ENCODE measurements at regions not wholly inside any gene's neighbourhood (a gene's known extent, or its start where the extent isn't known, plus 50 kb on each side); places are given as distances from the start of the nearest gene placed in this dataset.
"Not testable (repeated sequence)": the region's sequence is repeated elsewhere in the genome, so short reads cannot be mapped to it uniquely, and the experiment has no call there.

DNA sequence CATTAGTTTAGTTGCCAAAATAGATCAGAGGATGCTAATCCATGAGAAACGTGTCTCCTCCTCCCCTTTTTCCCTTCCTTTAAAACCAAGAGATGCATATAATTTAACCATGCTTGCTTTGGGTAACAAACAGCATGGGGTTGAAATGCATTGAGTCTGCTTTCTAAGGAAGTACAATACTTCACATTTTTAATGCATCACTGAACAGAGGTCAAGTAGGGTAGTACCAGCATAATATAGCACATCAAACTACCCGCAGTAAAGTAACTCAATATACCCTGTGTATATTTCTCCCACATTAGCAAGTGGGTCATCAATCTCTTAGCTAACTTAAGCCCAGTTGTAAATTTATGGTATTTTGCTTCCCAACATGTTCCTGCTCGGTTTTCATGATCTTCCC, 239.3 kb upstream of the SEMA3C start:
- DNase-seq: no peak
- no peak overlapping the region for H3K4me3 ChIP-seq
- TF ChIP-seq POLR2A (IDR thresholded peaks at IDR 0.05): no peak
- TF ChIP-seq, protein P1, sequence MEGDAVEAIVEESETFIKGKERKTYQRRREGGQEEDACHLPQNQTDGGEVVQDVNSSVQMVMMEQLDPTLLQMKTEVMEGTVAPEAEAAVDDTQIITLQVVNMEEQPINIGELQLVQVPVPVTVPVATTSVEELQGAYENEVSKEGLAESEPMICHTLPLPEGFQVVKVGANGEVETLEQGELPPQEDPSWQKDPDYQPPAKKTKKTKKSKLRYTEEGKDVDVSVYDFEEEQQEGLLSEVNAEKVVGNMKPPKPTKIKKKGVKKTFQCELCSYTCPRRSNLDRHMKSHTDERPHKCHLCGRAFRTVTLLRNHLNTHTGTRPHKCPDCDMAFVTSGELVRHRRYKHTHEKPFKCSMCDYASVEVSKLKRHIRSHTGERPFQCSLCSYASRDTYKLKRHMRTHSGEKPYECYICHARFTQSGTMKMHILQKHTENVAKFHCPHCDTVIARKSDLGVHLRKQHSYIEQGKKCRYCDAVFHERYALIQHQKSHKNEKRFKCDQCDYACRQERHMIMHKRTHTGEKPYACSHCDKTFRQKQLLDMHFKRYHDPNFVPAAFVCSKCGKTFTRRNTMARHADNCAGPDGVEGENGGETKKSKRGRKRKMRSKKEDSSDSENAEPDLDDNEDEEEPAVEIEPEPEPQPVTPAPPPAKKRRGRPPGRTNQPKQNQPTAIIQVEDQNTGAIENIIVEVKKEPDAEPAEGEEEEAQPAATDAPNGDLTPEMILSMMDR (IDR thresholded peaks at IDR 0.05): no peak
- H3K27me3 ChIP-seq: no peaks in the 10 kb centered on the region
- H3K4me1 ChIP-seq: no peaks in the 10 kb centered on the region
- H3K36me3 ChIP-seq: no peaks in the 10 kb centered on the region
- no peaks in the 10 kb centered on the region for H3K9me3 ChIP-seq
- no peak overlapping the region for H3K27ac ChIP-seq

DNA sequence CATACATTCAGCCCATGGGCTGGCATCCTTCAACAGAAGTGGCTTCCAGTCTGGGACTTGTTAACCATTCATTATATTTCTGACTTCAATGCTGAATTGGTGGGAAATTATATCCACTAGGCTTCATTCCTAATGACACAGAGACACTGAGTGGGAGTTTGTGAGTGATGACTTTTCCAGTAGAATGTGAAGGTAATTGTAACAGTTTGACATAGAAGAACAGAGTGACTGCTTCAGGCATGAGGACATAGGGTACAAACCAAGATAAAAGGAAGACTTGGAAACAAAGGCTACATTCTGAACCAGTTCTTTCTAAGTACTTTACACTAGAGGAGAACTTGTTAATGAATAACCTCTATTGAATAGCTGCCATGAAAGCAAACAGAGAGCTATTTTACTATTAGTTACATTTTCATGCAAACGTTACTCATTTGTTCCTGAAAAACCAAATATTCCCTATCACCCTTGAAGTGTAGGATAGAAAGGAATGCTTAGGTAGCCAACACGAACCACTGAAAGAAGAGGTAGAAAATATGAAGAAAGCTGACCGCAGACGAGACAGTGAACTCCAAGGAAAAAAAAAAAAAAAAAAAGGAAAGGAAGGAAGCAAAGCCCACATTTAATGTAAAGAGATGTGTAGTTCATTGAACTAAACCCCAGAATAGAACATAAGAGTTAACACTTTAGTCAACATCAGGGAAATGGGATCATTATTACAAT, 237.0 kb upstream of the SEMA3C start:
- H3K27ac ChIP-seq: no peak overlapping the region
- H3K27me3 ChIP-seq: no peaks in the 10 kb centered on the region
- H3K4me1 ChIP-seq: no peaks in the 10 kb centered on the region
- TF ChIP-seq, protein P1 (IDR thresholded peaks at IDR 0.05): no peak
- TF ChIP-seq POLR2A (IDR thresholded peaks at IDR 0.05): no peak
- H3K4me3 ChIP-seq: peak overlapping the region in 1 of 4 donors; percentile 23
- no peaks in the 10 kb centered on the region for H3K9me3 ChIP-seq
- DNase-seq: no peak
- no peaks in the 10 kb centered on the region for H3K36me3 ChIP-seq

DNA sequence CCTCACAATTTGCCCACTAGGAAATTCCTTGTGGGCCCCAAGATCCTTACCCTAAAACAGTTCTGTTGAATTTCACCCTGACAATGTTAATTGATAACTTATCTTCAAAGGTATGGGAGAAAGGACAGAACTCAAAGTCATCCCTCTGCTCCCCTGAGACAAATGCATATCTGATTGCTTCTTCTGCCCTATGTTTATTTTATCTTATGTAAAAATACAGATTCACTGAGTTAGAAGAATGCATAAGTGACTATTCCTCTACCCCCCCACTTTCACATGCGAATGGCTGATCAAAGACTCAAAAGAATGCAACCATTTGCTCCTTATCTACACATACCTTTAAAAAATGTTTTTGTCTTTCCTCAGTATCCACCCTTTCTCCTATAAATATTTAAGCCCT, 235.7 kb upstream of the SEMA3C start:
- H3K27ac ChIP-seq: no peak overlapping the region
- H3K4me1 ChIP-seq: no peaks in the 10 kb centered on the region
- H3K36me3 ChIP-seq: no peaks in the 10 kb centered on the region
- H3K9me3 ChIP-seq: no peaks in the 10 kb centered on the region
- DNase-seq: no peak
- H3K4me3 ChIP-seq: no peak overlapping the region
- H3K27me3 ChIP-seq: no peaks in the 10 kb centered on the region
- TF ChIP-seq POLR2A (IDR thresholded peaks at IDR 0.05): no peak
- TF ChIP-seq, protein P1 (IDR thresholded peaks at IDR 0.05): no peak

DNA sequence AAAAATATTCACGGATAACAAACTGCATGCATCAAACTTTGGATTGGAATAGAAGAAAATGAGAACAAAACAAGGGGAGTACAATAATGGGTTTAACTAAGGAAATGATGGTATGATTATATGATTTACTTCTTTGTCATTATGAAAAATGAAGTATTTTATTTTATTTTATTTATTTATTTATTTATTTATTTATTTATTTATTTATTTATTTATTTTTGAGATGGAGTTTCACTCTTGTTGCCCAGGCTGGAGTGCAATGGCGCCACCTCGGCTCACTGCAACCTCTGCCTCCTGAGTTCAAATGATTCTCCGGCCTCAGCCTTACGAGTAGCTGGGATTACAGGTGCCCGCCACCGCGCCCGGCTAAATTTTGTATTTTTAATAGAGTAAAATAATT, 234.1 kb upstream of the SEMA3C start:
- H3K36me3 ChIP-seq, H3K4me1 ChIP-seq, H3K4me3 ChIP-seq, H3K27ac ChIP-seq, H3K27me3 ChIP-seq, H3K9me3 ChIP-seq, DNase-seq: not testable (repeated sequence)

DNA sequence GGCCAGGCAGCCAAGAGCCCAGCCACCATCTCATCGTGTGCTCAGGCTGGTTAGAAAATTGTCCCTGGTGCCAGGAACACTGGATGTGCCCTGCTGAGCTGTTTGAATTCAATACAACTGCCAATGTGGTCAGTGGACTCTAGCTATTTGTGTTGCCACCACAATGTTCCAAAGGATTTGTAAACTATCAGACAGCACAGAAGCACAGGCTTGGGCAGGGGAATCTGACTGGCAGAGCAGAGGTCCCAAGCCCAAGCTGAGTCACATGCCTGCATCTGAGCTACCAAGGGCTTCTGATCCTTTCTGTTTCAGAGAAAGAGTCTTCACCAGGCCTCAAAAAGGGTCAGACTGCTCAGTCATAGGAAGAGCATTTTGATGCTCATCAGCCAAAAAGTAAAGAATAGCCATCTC, 232.1 kb upstream of the SEMA3C start:
- H3K4me3 ChIP-seq: no peak overlapping the region
- H3K4me1 ChIP-seq: no peaks in the 10 kb centered on the region
- no peak for DNase-seq
- no peaks in the 10 kb centered on the region for H3K36me3 ChIP-seq
- H3K27ac ChIP-seq: no peak overlapping the region
- no peak for TF ChIP-seq POLR2A (IDR thresholded peaks at IDR 0.05)
- TF ChIP-seq, protein P1 (IDR thresholded peaks at IDR 0.05): no peak
- no peaks in the 10 kb centered on the region for H3K27me3 ChIP-seq
- H3K9me3 ChIP-seq: no peaks in the 10 kb centered on the region

DNA sequence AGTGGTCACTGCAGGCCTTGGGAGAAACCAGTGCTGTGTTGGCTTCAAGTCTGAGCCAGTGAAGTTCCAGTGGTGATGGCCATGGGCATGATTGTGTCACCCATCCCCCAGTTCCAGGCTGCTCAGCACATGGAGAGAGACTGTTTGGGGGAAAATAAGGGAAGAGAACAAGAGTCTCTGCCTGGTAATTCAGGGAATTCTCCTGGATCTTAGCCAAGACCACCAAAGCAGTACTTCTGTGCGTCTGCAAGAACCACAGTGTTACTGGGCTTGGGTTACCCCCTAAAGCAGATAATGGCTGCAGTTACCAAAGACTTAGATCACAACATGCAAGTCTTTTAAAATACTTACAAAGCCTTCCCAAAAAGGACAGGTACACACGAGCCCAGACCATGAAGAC, 225.0 kb upstream of the SEMA3C start:
- H3K36me3 ChIP-seq: no peaks in the 10 kb centered on the region
- H3K27ac ChIP-seq: no peak overlapping the region
- no peak overlapping the region for H3K4me3 ChIP-seq
- TF ChIP-seq, protein P1 (IDR thresholded peaks at IDR 0.05): no peak
- TF ChIP-seq POLR2A (IDR thresholded peaks at IDR 0.05): no peak
- DNase-seq: no peak
- no peaks in the 10 kb centered on the region for H3K27me3 ChIP-seq
- H3K9me3 ChIP-seq: no peaks in the 10 kb centered on the region
- H3K4me1 ChIP-seq: no peaks in the 10 kb centered on the region

DNA sequence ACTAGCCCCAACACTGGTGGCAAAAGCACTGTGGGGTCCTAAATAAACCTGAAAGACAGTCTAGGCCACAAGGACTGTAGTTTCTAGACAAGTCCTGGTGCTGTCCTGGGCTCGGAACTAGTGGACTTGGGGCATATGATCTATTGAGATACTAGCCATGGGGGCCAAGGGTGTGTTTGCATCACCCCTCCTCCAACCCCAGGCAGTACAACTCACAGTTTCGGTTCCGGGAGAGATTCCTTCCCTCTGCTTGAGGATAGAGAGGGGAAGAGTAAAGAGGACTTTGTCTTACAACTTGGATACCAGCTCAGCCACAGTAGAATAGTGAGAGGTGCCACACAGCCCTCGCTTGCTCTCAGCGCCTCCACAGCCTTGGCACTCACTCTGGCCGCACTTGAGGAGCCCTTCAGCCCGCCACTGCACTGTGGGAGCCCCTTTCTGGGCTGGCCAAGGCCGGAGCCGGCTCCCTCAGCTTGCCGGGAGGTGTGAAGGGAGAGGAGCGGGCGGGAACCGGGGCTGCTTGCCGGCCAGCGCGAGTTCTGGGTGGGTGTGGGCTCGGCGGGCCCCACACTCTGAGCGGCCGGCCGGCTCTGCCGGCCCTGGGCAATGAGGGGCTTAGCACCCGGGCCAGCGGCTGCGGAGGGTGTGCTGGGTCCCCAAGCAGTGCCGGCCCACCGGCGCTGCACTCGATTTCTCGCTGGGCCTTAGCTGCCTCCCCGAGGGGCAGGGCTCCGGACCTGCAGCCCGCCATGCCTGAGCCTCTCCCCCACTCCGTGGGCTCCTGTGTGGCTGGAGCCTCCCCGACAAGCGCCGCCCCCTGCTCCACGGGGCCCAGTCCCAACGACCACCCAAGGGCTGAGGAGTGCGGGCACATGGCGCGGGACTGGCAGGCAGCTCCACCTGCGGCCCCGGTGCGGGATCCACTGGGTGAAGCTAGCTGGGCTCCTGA, 222.7 kb upstream of the SEMA3C start:
- not testable (repeated sequence) for H3K4me3 ChIP-seq, H3K9me3 ChIP-seq, DNase-seq, H3K4me1 ChIP-seq, H3K27me3 ChIP-seq, H3K36me3 ChIP-seq
- H3K27ac ChIP-seq: peak overlapping the region in 2 of 4 donors; percentile 29 to 59
